ENCODE measurements at regions not wholly inside any gene's neighbourhood (a gene's known extent, or its start where the extent isn't known, plus 50 kb on each side); places are given as distances from the start of the nearest gene placed in this dataset.

DNA sequence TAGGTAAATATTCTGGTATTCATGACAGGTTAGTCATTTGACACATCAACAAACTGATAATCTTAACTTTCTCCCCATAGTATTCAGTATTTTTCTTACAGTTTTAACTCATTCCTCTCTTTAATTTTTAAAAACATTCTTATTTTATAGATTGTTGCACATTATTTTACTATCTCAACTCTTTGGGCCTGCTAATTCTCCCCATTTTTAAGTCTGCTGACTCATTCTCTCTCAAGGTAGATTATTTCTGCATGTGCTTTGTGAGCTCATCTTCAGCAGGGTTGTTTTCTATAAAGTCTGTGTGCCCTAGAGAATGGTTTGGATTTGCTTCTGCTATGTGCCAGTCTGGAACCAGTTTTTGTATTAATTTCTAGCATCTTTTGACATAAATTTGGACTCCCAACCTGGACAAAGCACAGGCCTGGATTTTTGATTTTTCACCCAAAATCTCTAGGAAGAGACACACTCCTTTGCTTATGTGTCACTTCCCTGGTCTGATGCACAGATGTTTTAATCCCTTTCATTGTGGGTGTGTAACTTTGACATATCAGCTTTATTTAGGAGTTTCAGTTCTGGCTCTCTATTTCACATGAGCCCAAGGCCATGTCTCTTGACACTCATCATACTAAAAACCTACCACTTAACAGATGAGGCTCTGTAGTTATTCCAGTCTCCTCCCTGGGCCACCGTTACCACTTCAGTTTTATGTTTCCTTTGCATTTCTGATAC is 194.3 kb upstream of the PGRMC2 start (continued):
- no peak for TF ChIP-seq ZNF362 (CRISPR knock-in tag; IDR thresholded peaks at IDR 0.05; ENCODE audit: borderline replicate concordance)
- no peak for TF ChIP-seq ELF3 (CRISPR knock-in tag; IDR thresholded peaks at IDR 0.05)

DNA sequence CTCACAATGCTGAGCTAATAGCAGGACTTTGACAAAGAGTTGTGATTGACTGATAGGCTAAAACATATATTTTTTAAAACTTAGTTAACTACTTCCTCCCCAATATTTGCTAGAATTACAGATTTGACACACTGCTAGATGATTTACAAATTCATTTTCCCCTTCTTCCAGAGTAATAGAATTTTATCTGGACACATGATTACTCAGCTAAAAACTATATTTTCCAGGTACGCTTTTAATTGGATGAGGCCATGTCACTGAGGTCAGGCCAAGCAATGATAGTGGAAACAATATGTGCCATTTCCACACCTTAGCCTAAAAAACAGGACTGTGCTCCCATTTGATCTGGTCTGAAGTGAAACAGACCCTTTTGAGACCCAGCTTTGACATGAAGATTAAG is 193.3 kb upstream of the PGRMC2 start:
- ATAC-seq (no peak), FAIRE-seq (no peak), DNase-seq (ENCODE audit: low spot score) (no peak)
- H4K20me1 ChIP-seq (ENCODE audit: insufficient read depth, low read length), result no peaks in the 10 kb centered on the region
- no peak overlapping the region for H3K4me2 ChIP-seq (ENCODE audit: low read depth, low read length)
- H3K27ac ChIP-seq (ENCODE audit: extremely low read length, insufficient read depth, low read length), result no peak overlapping the region
- no peak overlapping the region for H2AFZ ChIP-seq (ENCODE audit: low read length)
- BruUV-seq (replicated peaks), result no TSS peak
- WGBS (ENCODE audit: low lambda C conversion rate), result 41% methylated on average over 1 of the region's 1 CpG
- in situ Hi-C loops (cut with HindIII; ENCODE audit: extremely low pct_ligation_motif_present, low pct_unique_long_range_greater_than_20kb), result no loop called here
- H3K27me3 ChIP-seq (ENCODE audit: control insufficient read depth in 1 of 2, insufficient read depth in 2 of 2, low read length in 2 of 2), result no peaks in the 10 kb centered on the region
- no peak for TF ChIP-seq SUZ12 (IDR thresholded peaks at IDR 0.05; ENCODE audit: low read depth, low read length)
- TF ChIP-seq MXD3 (CRISPR knock-in tag; IDR thresholded peaks at IDR 0.05), result no peak
- POLR2A ChIA-PET, result no interaction called here
- no peaks in the 10 kb centered on the region for H3K4me1 ChIP-seq (ENCODE audit: insufficient read depth, low read length)
- no peaks in the 10 kb centered on the region for H3K79me2 ChIP-seq (ENCODE audit: insufficient read depth, low read length)
- H3K9ac ChIP-seq (ENCODE audit: insufficient read depth, low read depth, low read length), result no peak overlapping the region
- H3K36me3 ChIP-seq (replicated peaks in 1 of 2; ENCODE audit: control insufficient read depth in 1 of 2, insufficient read depth in 2 of 2, low read length in 2 of 2), result no peaks in the 10 kb centered on the region
- intact Hi-C loops (cut with micrococcal nuclease; ENCODE audit: unreplicated experiment), result no loop called here
- H3K9me3 ChIP-seq (ENCODE audit: low read length), result no peaks in the 10 kb centered on the region
- CTCF ChIA-PET (ENCODE audit: low intra/inter-chr PET ratio, low total read pairs), result no interaction called here
- no peak overlapping the region for H3K4me3 ChIP-seq (replicated peaks in 1 of 3; ENCODE audit: insufficient read depth in 1 of 3, low read depth in 2 of 3, low read length in 3 of 3)

DNA sequence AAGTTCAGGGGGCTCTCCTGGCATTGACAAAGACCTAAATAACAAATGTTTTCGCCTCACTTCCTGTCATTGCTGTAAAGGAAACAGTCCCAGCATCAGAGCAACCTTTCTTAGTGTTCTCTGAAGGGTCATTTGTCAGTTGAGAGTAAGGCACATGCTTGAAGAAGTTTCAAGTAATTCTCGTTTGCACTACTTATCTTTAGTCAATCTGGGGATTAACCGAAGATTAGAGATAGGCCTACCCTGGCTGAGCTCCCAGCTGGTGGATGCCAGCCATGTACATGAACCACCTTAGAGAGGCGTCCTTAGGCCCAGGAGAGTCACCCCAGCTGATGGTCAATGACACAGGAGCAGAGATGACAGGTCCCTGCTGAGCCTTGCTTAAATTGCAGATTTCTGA is 189.9 kb upstream of the PGRMC2 start:
- H3K9ac ChIP-seq (ENCODE audit: insufficient read depth, low read depth, low read length), result no peak overlapping the region
- H2AFZ ChIP-seq (ENCODE audit: low read length), result no peak overlapping the region
- no peak for FAIRE-seq
- H3K4me1 ChIP-seq (ENCODE audit: insufficient read depth, low read length), result no peaks in the 10 kb centered on the region
- intact Hi-C loops (cut with micrococcal nuclease; ENCODE audit: unreplicated experiment) (no loop called here), in situ Hi-C loops (cut with HindIII; ENCODE audit: extremely low pct_ligation_motif_present, low pct_unique_long_range_greater_than_20kb) (no loop called here)
- ChIA-PET CTCF (ENCODE audit: low intra/inter-chr PET ratio, low total read pairs) (no interaction called here), POLR2A (no interaction called here)
- H3K27ac ChIP-seq (ENCODE audit: extremely low read length, insufficient read depth, low read length), result no peak overlapping the region
- DNase-seq (ENCODE audit: low spot score), result no peak
- H4K20me1 ChIP-seq (ENCODE audit: insufficient read depth, low read length), result no peaks in the 10 kb centered on the region
- H3K79me2 ChIP-seq (ENCODE audit: insufficient read depth, low read length), result no peaks in the 10 kb centered on the region
- no peak for ATAC-seq
- 14% methylated on average over 4 of the region's 4 CpGs for WGBS (ENCODE audit: low lambda C conversion rate)
- no peaks in the 10 kb centered on the region for H3K36me3 ChIP-seq (replicated peaks in 1 of 2; ENCODE audit: control insufficient read depth in 1 of 2, insufficient read depth in 2 of 2, low read length in 2 of 2)
- no TSS peak for BruUV-seq (replicated peaks)
- H3K4me2 ChIP-seq (ENCODE audit: low read depth, low read length), result no peak overlapping the region
- no peak overlapping the region for H3K4me3 ChIP-seq (replicated peaks in 1 of 3; ENCODE audit: insufficient read depth in 1 of 3, low read depth in 2 of 3, low read length in 3 of 3)
- no peaks in the 10 kb centered on the region for H3K27me3 ChIP-seq (ENCODE audit: control insufficient read depth in 1 of 2, insufficient read depth in 2 of 2, low read length in 2 of 2)
- no peaks in the 10 kb centered on the region for H3K9me3 ChIP-seq (ENCODE audit: low read length)
- TF ChIP-seq ZNF143 (CRISPR knock-in tag; IDR thresholded peaks at IDR 0.05) (no peak), ZNF678 (CRISPR knock-in tag; IDR thresholded peaks at IDR 0.05) (no peak), ZNF513 (CRISPR knock-in tag; conservative IDR thresholded peaks at IDR 0.05) (no peak), NR1H2 (CRISPR knock-in tag; IDR thresholded peaks at IDR 0.05; ENCODE audit: borderline replicate concordance, low read depth) (no peak), ZNF724P (CRISPR knock-in tag; IDR thresholded peaks at IDR 0.05; ENCODE audit: borderline replicate concordance) (no peak), ZNF777 (CRISPR knock-in tag; IDR thresholded peaks at IDR 0.05) (no peak), ZNF432 (CRISPR knock-in tag; IDR thresholded peaks at IDR 0.05; ENCODE audit: borderline replicate concordance) (no peak), BRD4 (CRISPR knock-in tag; IDR thresholded peaks at IDR 0.05) (no peak), ZNF431 (CRISPR knock-in tag; IDR thresholded peaks at IDR 0.05; ENCODE audit: borderline replicate concordance, low read depth) (no peak), NFE2L1 (CRISPR knock-in tag; IDR thresholded peaks at IDR 0.05; ENCODE audit: borderline replicate concordance) (no peak), KLF15 (CRISPR knock-in tag; IDR thresholded peaks at IDR 0.05; ENCODE audit: borderline replicate concordance) (no peak)

Measured in HepG2 (cell line).